ENCODE measurements at regions not wholly inside any gene's neighbourhood (a gene's known extent, or its start where the extent isn't known, plus 50 kb on each side); places are given as distances from the start of the nearest gene placed in this dataset.

DNA sequence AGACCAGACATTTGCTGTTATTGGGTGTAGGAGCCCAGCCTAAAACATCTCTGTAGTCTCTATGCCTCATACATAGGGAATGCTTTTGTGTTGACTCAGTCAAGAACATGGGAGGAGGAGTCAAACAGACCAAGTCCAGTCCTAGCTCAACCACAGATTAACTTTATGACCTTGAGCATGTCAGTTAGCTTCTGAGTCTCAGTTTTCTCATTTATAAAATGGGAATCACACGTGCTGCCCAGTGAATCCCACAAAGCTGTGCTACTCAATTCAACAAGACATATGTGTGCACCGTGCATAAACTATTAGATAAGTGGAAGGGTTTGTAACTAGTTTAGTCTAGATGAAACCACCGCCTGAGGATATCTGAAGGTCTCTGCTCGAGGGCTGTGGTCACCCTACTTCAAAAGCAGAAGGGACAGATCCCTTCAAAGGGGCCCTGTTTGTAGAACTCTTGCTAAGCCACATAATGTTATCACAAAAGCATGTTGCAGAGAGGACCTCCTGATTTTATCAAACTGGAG is 109.5 kb upstream of the NFIA start:
- no peak overlapping the region for H3K27ac ChIP-seq
- TF ChIP-seq ZFX (IDR thresholded peaks at IDR 0.05; ENCODE audit: borderline replicate concordance), result no peak
- TF ChIP-seq, protein P1, sequence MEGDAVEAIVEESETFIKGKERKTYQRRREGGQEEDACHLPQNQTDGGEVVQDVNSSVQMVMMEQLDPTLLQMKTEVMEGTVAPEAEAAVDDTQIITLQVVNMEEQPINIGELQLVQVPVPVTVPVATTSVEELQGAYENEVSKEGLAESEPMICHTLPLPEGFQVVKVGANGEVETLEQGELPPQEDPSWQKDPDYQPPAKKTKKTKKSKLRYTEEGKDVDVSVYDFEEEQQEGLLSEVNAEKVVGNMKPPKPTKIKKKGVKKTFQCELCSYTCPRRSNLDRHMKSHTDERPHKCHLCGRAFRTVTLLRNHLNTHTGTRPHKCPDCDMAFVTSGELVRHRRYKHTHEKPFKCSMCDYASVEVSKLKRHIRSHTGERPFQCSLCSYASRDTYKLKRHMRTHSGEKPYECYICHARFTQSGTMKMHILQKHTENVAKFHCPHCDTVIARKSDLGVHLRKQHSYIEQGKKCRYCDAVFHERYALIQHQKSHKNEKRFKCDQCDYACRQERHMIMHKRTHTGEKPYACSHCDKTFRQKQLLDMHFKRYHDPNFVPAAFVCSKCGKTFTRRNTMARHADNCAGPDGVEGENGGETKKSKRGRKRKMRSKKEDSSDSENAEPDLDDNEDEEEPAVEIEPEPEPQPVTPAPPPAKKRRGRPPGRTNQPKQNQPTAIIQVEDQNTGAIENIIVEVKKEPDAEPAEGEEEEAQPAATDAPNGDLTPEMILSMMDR (IDR thresholded peaks at IDR 0.05), result no peak

DNA sequence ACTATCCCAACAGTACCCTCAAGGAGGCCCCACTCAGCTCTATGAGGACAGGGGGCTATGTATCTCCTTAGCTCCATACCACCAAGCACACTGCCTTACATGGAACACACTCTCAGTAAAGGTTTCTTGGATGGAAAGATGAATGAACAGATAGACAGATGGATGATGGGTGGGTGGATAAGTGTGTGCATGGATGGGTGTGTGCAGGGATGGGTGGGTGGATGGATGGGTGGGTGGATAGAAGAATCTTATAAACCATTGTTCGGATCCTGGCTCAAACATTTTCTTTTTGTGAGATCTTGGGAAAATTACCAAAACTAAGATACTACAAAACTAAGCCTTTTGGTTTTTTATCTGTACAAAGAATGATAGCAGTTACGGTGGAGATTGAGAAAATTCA is 111.0 kb upstream of the NFIA start:
- H3K27ac ChIP-seq, result no peak overlapping the region
- TF ChIP-seq, protein P1 (IDR thresholded peaks at IDR 0.05), result no peak
- TF ChIP-seq ZFX (IDR thresholded peaks at IDR 0.05; ENCODE audit: borderline replicate concordance), result no peak

DNA sequence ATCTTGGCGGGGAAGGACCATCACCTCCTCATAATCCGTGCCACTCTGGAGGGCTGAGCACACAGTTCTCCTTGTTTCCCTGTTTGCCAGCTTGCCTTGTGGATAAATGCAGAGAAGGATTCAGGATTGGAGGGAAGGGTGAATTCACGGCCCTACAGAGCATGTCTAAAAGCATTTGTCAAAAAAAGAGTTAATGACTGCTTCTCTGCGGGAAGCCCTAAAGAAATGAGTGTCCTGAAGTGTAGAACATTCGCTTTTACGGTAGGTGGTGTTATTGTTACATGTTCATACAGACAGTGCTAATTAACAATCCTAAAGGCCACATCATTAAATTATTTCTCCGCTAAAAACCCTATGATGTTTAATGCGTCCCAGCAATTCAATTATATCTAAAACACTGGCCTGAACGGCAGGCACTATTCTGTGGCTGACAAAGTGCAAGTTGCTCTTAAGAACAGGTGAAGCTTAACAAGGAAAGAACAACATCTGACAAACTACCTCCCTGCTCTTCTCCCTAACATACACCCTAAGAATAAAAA is 112.3 kb upstream of the NFIA start:
- H3K27ac ChIP-seq, result no peak overlapping the region
- TF ChIP-seq, protein P1 (IDR thresholded peaks at IDR 0.05), result peak; percentile 38
- TF ChIP-seq ZFX (IDR thresholded peaks at IDR 0.05; ENCODE audit: borderline replicate concordance), result no peak

DNA sequence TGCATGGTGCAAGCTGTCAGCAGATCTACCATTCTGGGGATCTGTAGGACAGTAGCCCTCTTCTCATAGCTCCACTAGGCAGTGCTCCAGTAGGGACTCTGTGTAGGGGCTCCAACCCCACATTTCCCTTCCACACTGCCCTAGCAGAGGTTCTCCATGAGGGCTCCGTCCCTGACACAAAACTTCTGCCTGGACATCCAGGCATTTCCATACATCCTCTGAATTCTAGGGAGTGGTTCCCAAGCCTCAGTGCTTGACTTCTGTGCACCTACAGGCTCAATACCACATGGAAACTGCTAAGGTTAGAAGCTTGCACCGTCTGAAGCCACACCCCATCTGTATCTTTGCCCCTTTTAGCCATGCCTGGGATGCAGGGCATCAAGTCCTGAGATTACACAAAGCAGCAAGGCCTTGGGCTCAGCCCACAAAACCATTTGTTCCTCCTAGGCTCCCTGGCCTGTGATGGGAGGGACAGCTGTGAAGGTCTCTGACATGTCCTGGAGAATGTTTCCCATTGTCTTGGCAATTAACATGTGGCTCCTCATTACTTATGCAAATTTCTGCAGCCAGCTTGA is 117.0 kb upstream of the NFIA start:
- no peak overlapping the region for H3K27ac ChIP-seq

DNA sequence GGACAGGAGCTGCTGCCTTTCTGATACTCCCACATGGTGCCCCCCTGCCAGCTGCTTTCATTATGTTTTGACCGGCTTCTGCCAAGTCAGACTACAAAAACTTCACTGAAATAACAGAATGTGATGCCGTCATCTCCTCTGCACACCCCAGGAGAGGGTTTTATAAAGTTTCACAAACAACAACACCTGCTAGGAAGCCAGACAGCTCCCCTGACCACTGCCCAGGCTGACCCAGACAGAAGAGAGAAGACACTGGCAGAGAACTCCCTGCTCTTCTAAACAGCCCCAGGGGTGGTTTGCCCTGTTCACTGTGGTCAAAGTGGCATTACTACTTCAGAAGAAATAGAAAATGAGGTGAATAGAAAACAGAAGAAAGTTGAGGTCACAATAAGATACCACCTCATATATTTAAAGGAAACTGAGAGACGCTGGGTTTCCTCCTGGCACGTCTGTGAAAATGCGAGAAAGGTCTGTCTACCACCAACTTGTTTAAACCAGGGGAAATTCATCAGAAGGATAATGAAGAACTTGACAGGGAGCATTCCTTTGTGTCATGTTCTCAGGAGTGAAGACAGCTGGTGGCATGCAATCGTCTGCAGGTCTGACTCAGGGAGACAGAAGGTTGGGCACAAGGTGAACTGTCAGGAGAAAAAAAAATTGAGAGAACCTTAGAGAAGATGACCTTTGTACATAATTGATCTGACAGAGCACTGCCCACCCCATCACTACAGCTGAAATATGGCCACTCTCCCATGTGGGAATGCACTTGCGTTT is 119.0 kb upstream of the NFIA start:
- no peak overlapping the region for H3K27ac ChIP-seq
- TF ChIP-seq, protein P1 (IDR thresholded peaks at IDR 0.05), result no peak
- no peak for TF ChIP-seq ZFX (IDR thresholded peaks at IDR 0.05; ENCODE audit: borderline replicate concordance)

More for the DNA sequence above, 117.0 kb upstream of the NFIA start:
- TF ChIP-seq, protein P1 (IDR thresholded peaks at IDR 0.05), result no peak
- no peak for TF ChIP-seq ZFX (IDR thresholded peaks at IDR 0.05; ENCODE audit: borderline replicate concordance)

DNA sequence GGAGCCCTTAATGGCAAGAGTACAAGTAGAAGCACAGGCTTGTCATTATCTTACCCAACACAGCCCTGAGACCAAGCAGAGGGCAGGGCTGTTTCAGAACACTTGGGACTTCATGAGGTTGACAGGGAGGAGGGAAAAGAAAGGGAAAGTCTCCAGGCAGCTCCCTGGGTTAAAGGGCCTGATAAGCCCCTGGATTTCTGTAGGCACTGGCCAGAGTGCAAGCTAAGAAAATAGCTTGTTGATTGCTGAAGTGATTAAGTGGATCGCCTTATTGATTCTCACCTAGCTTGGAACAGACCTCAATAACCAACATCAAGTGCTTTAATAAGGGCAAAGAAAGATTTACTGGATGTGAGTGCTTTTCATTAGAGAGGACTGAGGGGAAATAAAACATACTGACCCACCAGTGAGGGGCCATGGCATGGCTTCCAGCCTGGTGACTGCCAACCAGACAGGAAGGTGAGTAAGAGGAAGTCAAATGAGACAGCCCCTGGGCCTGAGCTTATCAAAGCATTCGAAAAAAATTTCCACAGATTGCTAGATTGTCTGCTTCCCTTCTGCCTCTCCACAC is 121.4 kb upstream of the NFIA start:
- TF ChIP-seq, protein P1 (IDR thresholded peaks at IDR 0.05), result no peak
- no peak for TF ChIP-seq ZFX (IDR thresholded peaks at IDR 0.05; ENCODE audit: borderline replicate concordance)
- H3K27ac ChIP-seq, result no peak overlapping the region
